Panc1 (cell line): ENCODE measurements at regions not wholly inside any gene's neighbourhood (a gene's known extent, or its start where the extent isn't known, plus 50 kb on each side); places are given as distances from the start of the nearest gene placed in this dataset.

Experiments used
- ATAC-seq: fragments of 200-7000 bp; cut with Tn5 transposase; 2 replicates; pipeline ENCODE4 v1.9.1; 2020; ENCODE audit warnings: mild to moderate bottlenecking, moderate library complexity
- BruUV-seq: library from RNA; stranded (reverse); fragments of 400-500 nt; replicated peaks from 2 replicates; lab custom pipeline; 2021; lab: Mats Ljungman, UMichigan
- CTCF ChIA-PET: fragments of 300-600 bp; sonication (Branson Sonifier 250); formaldehyde crosslinking; loops from one replicate; lab custom pipeline; 2022; ENCODE audit warnings: antibody characterized with exemption; lab: Charles Lee
- POLR2A ChIA-PET: fragments of 300-600 bp; sonication (Branson Sonifier 250); formaldehyde crosslinking; loops from one replicate; lab custom pipeline; 2022; ENCODE audit warnings: antibody characterized with exemption; lab: Charles Lee
- DNase-seq: peaks from one replicate; pipeline ENCODE4 v3.0.0-alpha.2; 2010; ENCODE audit warnings: low read depth, low spot score
- H3K27ac ChIP-seq: 2 replicates; pipeline ENCODE4 v1.5.1; 2011; ENCODE audit warnings: mild to moderate bottlenecking, low read length, inconsistent platforms
- H3K27me3 ChIP-seq: fragments of 200-500 bp; sonication (Bioruptor generic); 2 replicates; pipeline ENCODE4 v1.6.0; 2014; ENCODE audit warnings: low read length, inconsistent platforms; ENCODE audit not compliant: control insufficient read depth, insufficient read depth
- H3K36me3 ChIP-seq: fragments of 200-500 bp; sonication (Bioruptor generic); 2 replicates; pipeline ENCODE4 v1.5.1; 2014; ENCODE audit warnings: inconsistent platforms, mild to moderate bottlenecking, low read length, moderate library complexity; ENCODE audit not compliant: control insufficient read depth, insufficient read depth
- H3K4me1 ChIP-seq: 2 replicates; pipeline ENCODE4 v1.5.1; 2011; ENCODE audit warnings: inconsistent platforms, mild to moderate bottlenecking, low read length, moderate library complexity; ENCODE audit not compliant: control insufficient read depth, insufficient read depth
- H3K4me3 ChIP-seq, 2 experiments: 2 replicates each; pipeline ENCODE4 v1.5.1; 2011 to 2012; ENCODE audit warnings: low read depth in 2 of 2, low read length in 2 of 2, mild to moderate bottlenecking in 2 of 2, inconsistent platforms in 1 of 2, moderate library complexity in 1 of 2
- H3K9me3 ChIP-seq: fragments of 200-500 bp; sonication (Bioruptor generic); 2 replicates; pipeline ENCODE4 v1.5.1; 2014; ENCODE audit warnings: low read depth, mild to moderate bottlenecking, inconsistent platforms, low read length, moderate library complexity; ENCODE audit not compliant: control insufficient read depth, insufficient read depth
- CTCF ChIP-seq: fragments of 450-650 bp; IDR thresholded peaks from 2 replicates; pipeline ENCODE4 v1.5.1; 2017; ENCODE audit warnings: mild to moderate bottlenecking
- POLR2AphosphoS5 ChIP-seq: IDR thresholded peaks from 2 replicates; pipeline ENCODE4 v1.6.1; 2012; ENCODE audit warnings: mild to moderate bottlenecking, low read depth, low read length, moderate library complexity
- REST ChIP-seq, 2 experiments: IDR thresholded peaks; 2 replicates each; pipeline ENCODE4 v1.6.1; 2011 to 2012; ENCODE audit warnings: low read depth in 2 of 2, control low read depth in 1 of 2, low read length in 1 of 2, mild to moderate bottlenecking in 1 of 2, moderate library complexity in 1 of 2; ENCODE audit not compliant: insufficient read depth in 1 of 2
- SIN3A ChIP-seq: IDR thresholded peaks from 2 replicates; pipeline ENCODE4 v1.6.1; 2012; ENCODE audit warnings: low read depth, mild to moderate bottlenecking, low read length, moderate library complexity, borderline replicate concordance; ENCODE audit not compliant: insufficient read depth
- TCF7L2 ChIP-seq: IDR thresholded peaks from 2 replicates; pipeline ENCODE4 v1.6.1; 2011; ENCODE audit warnings: mild to moderate bottlenecking, low read depth, low read length, inconsistent platforms
- in situ Hi-C: cut with HindIII; loops from 2 replicates; pipeline ENCODE4 v1.10.0; 2016; ENCODE audit warnings: low sequenced_read_pairs, low pct_unique_long_range_greater_than_20kb
- intact Hi-C: fragments of 100-400 bp; cut with micrococcal nuclease; formaldehyde crosslinking; loops from one replicate; pipeline ENCODE4 v1.10.0; 2022; ENCODE audit not compliant: unreplicated experiment

- no peak for ATAC-seq
- POLR2A ChIA-PET: no interaction called here
- in situ Hi-C loops: no loop called here
Observed at GRCh38 chr9:88310310-88310980, 77.8 kb upstream of the SPIN1 start.

More at GRCh38 chr9:88310310-88310980, 77.8 kb upstream of the SPIN1 start:
- no peaks in the 10 kb centered on the region for H3K4me1 ChIP-seq
- no peaks in the 10 kb centered on the region for H3K27me3 ChIP-seq
- no peaks in the 10 kb centered on the region for H3K9me3 ChIP-seq
- no peak for DNase-seq
- intact Hi-C loops: no loop called here
- TF ChIP-seq TCF7L2 (no peak), SIN3A (no peak), REST (IDR thresholded peaks at IDR 0.05; ENCODE audit: insufficient read depth in 1 of 2, low read depth in 2 of 2, low read length in 1 of 2) (no peak), CTCF (no peak; the same call in 1 of the 2 replicates), POLR2AphosphoS5 (no peak)
- H3K27ac ChIP-seq: no peak overlapping the region; the same call in 1 of the 2 replicates
- H3K36me3 ChIP-seq: no peaks in the 10 kb centered on the region
- CTCF ChIA-PET: no interaction called here
- H3K4me3 ChIP-seq: no peak overlapping the region
- no TSS peak for BruUV-seq
